Mucosa of descending colon (tissue), 3 donors: ENCODE measurements at regions not wholly inside any gene's neighbourhood (a gene's known extent, or its start where the extent isn't known, plus 50 kb on each side); places are given as distances from the start of the nearest gene placed in this dataset.

Source experiments
- ATAC-seq: fragments of 200-7000 bp; cut with Tn5 transposase; one replicate; pipeline ENCODE4 v1.9.1; 2020; ENCODE audit warnings: mild to moderate bottlenecking, moderate library complexity
- DNase-seq, 3 donors: peaks; one replicate each; pipeline ENCODE4 v3.0.0-alpha.2; 2020
- H3K36me3 ChIP-seq: fragments of 200-600 bp; one replicate; pipeline ENCODE4 v1.8.0; 2021; ENCODE audit warnings: low read depth, mild to moderate bottlenecking
- H3K4me1 ChIP-seq: fragments of 200-600 bp; one replicate; pipeline ENCODE4 v1.8.0; 2021; ENCODE audit warnings: low read depth, mild to moderate bottlenecking
- H3K4me3 ChIP-seq: fragments of 200-600 bp; one replicate; pipeline ENCODE4 v1.8.0; 2021; ENCODE audit warnings: mild to moderate bottlenecking
- H3K9me3 ChIP-seq: fragments of 200-600 bp; one replicate; pipeline ENCODE4 v1.8.0; 2021; ENCODE audit warnings: mild to moderate bottlenecking
- intact Hi-C, 2 donors: fragments of 100-400 bp; cut with DNase I in 1 of 2; cut with micrococcal nuclease in 1 of 2; formaldehyde crosslinking; loops; one replicate each; pipeline versions ENCODE4 v1.11.0 to v1.11.1; 2022; cut with DNase I, micrococcal nuclease
- TF ChIP-seq, protein P1 (sequence below): fragments of 200-600 bp; IDR thresholded peaks from one replicate; pipeline ENCODE4 v1.8.0; 2022; ENCODE audit warnings: antibody characterized with exemption, mild to moderate bottlenecking
- donor health status: DM: no; HTN: no; CAD: no; lungs with moderate emphysema.
- donor health status: DM: no; HTN: no; CAD: no.
- donor health status: DM: no; HTN: yes; CAD: no.

DNA sequence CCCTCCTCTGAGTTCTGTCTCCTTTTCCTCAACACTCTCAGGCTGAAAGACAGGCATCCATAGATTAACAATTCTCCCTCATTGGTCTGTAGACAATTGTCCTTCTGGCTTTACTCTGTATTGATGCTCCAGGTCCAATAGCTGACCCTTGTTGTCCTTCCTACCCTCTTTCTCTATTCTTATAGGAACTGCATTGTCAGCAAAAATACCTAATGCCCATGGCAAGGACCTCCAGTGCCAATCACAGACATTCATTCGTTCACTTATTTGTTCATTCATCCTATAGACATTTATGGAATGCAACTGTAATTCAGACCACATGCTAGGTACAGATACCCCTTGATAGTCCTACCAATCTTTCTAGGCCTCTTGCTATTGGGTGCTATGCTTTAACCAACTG lies 69.8 kb upstream of the DTNA start:
- ATAC-seq (no peak), DNase-seq (no peak)
- Histone ChIP-seq H3K36me3 (no peaks in the 10 kb centered on the region), H3K4me1 (no peaks in the 10 kb centered on the region), H3K4me3 (no peak overlapping the region), H3K9me3 (no peaks in the 10 kb centered on the region)
- TF ChIP-seq, protein P1, sequence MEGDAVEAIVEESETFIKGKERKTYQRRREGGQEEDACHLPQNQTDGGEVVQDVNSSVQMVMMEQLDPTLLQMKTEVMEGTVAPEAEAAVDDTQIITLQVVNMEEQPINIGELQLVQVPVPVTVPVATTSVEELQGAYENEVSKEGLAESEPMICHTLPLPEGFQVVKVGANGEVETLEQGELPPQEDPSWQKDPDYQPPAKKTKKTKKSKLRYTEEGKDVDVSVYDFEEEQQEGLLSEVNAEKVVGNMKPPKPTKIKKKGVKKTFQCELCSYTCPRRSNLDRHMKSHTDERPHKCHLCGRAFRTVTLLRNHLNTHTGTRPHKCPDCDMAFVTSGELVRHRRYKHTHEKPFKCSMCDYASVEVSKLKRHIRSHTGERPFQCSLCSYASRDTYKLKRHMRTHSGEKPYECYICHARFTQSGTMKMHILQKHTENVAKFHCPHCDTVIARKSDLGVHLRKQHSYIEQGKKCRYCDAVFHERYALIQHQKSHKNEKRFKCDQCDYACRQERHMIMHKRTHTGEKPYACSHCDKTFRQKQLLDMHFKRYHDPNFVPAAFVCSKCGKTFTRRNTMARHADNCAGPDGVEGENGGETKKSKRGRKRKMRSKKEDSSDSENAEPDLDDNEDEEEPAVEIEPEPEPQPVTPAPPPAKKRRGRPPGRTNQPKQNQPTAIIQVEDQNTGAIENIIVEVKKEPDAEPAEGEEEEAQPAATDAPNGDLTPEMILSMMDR, result no peak
- intact Hi-C loops, result no loop called here

DNA sequence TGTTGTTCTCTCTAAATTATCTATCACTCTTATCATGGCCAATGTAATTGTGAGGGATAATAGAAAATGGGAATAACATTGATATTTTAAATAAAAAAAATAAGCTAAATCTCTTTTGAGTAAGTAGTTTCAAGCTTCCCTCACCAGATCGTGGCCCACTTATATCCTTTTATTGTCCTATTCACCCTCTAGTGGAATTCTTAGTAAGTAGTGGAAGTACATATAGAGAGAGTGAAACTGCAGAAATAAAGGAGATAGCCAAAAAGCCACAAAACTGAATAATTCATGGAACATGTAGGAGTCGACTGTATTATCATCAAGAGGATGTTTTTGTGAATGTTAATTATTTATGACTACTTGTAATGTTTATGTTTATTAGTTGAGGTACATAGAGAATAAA lies 66.1 kb upstream of the DTNA start:
- DNase-seq (no peak), ATAC-seq (no peak)
- TF ChIP-seq, protein P1, result no peak
- intact Hi-C loops, result no loop called here
- Histone ChIP-seq H3K4me3 (no peak overlapping the region), H3K4me1 (no peaks in the 10 kb centered on the region), H3K9me3 (no peaks in the 10 kb centered on the region), H3K36me3 (no peaks in the 10 kb centered on the region)

DNA sequence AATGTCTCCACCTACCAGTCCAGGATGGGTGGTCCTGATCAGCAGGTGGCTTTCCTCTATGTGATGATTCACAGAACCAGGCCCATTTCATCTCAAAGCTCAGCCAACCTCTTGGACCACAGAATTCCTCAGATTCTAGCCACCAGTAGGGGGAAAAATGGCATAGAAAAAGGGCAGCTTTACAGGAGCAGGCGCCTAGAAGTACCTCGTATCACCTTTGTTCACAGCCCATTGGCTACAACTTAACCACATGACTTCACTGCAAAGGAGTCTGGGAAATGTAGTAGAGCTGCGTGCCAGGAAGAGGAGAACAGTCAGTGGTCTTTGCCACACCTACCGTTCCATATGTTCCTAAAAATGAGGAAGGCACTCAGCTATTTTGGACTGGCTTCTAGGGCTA lies 62.8 kb upstream of the DTNA start:
- Histone ChIP-seq H3K4me1 (no peaks in the 10 kb centered on the region), H3K4me3 (no peak overlapping the region), H3K36me3 (no peaks in the 10 kb centered on the region), H3K9me3 (no peaks in the 10 kb centered on the region)
- ATAC-seq (no peak), DNase-seq (no peak)
- TF ChIP-seq, protein P1, result no peak
- intact Hi-C loops, result no loop called here

DNA sequence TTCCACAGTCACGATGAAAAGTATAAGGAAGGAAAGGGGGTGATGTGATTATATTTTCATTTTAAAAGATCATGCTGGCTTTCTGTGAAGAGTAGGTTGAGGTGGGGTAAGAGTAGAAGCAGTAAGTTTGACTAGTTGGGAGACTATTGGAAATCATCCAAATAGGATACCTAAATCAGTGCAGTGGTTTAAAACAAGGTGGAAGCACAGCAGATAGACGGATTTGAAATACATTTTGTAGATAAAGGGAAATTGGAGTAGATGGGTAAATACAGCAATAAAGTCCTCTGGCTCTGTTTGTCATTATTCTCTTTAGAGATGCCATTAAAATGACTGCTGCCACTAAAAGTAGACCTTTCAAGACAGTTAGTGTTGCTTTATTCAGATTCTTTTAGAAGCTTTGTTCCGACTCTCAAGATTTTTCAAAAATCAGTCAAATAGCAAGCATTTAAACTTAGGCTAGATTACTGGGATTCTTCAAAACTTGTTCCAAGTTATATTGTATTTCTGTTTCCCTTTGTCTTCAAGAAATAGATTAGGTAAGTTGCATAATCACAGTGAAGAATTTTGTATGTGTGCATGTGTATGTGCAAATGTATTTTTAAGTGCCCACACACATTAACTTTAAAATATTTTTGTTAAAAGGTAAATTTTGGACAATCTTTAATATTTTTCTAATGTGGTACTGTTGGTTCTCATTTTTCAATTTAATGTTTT lies 61.7 kb upstream of the DTNA start:
- TF ChIP-seq, protein P1, result no peak
- DNase-seq (no peak), ATAC-seq (no peak)
- intact Hi-C loops, result no loop called here
- Histone ChIP-seq H3K4me3 (no peak overlapping the region), H3K36me3 (no peaks in the 10 kb centered on the region), H3K9me3 (no peaks in the 10 kb centered on the region), H3K4me1 (no peaks in the 10 kb centered on the region)

DNA sequence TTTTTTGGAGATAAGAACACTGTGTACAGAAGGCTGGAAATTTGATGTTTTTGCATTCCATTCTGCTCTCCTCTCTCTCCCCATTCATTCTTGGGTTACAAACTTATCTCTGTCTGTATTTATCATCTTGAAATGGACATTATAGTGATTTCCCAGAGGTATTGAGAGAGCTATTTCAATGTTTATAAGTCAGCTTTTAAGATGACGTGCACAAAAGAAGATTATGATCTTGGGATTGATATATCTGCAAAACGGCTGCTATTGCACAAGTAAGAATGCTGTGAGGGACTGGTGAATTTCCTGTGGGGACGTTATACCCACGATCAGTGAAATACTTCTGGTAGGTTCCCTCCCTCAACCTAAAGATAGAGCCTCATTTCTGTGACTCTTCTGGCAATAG lies 61.0 kb upstream of the DTNA start:
- no peaks in the 10 kb centered on the region for H3K4me1 ChIP-seq
- no peak for DNase-seq
- intact Hi-C loops, result no loop called here
- TF ChIP-seq, protein P1, result no peak
- H3K9me3 ChIP-seq, result no peaks in the 10 kb centered on the region
- no peak overlapping the region for H3K4me3 ChIP-seq
- ATAC-seq, result no peak
- no peaks in the 10 kb centered on the region for H3K36me3 ChIP-seq
